DND-41 (cell line): ENCODE measurements at regions not wholly inside any gene's neighbourhood (a gene's known extent, or its start where the extent isn't known, plus 50 kb on each side); places are given as distances from the start of the nearest gene placed in this dataset.

Experiments used
- ATAC-seq: fragments of 200-7000 bp; cut with Tn5 transposase; 3 replicates; pipeline ENCODE4 v1.9.1; 2021; ENCODE audit warnings: low read depth; ENCODE audit not compliant: insufficient read depth
- DNase-seq: peaks from one replicate; pipeline ENCODE4 v3.0.0-alpha.2; 2020
- H2AFZ ChIP-seq: 2 replicates; pipeline ENCODE4 v1.6.0; 2012; ENCODE audit warnings: low read depth, low read length
- H3K27ac ChIP-seq: 2 replicates; pipeline ENCODE4 v1.5.1; 2012; ENCODE audit warnings: low read length, inconsistent platforms
- H3K27me3 ChIP-seq: fragments of 200-600 bp; sonication (generic); 2 replicates; pipeline ENCODE4 v1.6.0; 2012; ENCODE audit warnings: low read length, mild to moderate bottlenecking, inconsistent platforms; ENCODE audit not compliant: insufficient read depth, poor library complexity
- H3K36me3 ChIP-seq: 2 replicates; pipeline ENCODE4 v1.5.1; 2012; ENCODE audit warnings: low read length, inconsistent platforms; ENCODE audit not compliant: insufficient read depth
- H3K4me1 ChIP-seq: 2 replicates; pipeline ENCODE4 v1.5.1; 2012; ENCODE audit warnings: mild to moderate bottlenecking, low read length; ENCODE audit not compliant: insufficient read depth
- H3K4me2 ChIP-seq: 2 replicates; pipeline ENCODE4 v1.6.0; 2012; ENCODE audit warnings: mild to moderate bottlenecking, moderate library complexity, low read length, inconsistent platforms; ENCODE audit not compliant: insufficient read depth
- H3K4me3 ChIP-seq, 2 experiments: fragments of 200-600 bp in 1 of 2; shearing (Covaris generic) in 1 of 2; 2 replicates each; pipeline ENCODE4 v1.5.1; 2012 to 2016; ENCODE audit warnings: inconsistent platforms in 2 of 2, low read length in 2 of 2, mild to moderate bottlenecking in 2 of 2, low read depth in 1 of 2, moderate library complexity in 1 of 2
- H3K79me2 ChIP-seq: 2 replicates; pipeline ENCODE4 v1.6.0; 2012; ENCODE audit warnings: low read length, inconsistent platforms; ENCODE audit not compliant: insufficient read depth
- H3K9ac ChIP-seq: 2 replicates; pipeline ENCODE4 v1.6.0; 2012; ENCODE audit warnings: low read depth, mild to moderate bottlenecking, inconsistent platforms, low read length, moderate library complexity
- H3K9me3 ChIP-seq: 2 replicates; pipeline ENCODE4 v1.5.1; 2012; ENCODE audit warnings: low read length, moderate library complexity, mild to moderate bottlenecking, inconsistent platforms; ENCODE audit not compliant: insufficient read depth, severe bottlenecking
- H4K20me1 ChIP-seq: 2 replicates; pipeline ENCODE4 v1.6.0; 2012; ENCODE audit warnings: low read length; ENCODE audit not compliant: insufficient read depth
- CTCF ChIP-seq: IDR thresholded peaks from 2 replicates; pipeline ENCODE4 v1.5.1; 2012; ENCODE audit warnings: borderline replicate concordance, low read length, moderate library complexity, mild to moderate bottlenecking; ENCODE audit not compliant: poor library complexity, severe bottlenecking; ENCODE audit errors: extremely low read depth
- EZH2 ChIP-seq: IDR thresholded peaks from 3 replicates; pipeline ENCODE4 v1.6.1; 2012; ENCODE audit warnings: borderline replicate concordance, low read depth, mild to moderate bottlenecking, moderate library complexity, low read length, inconsistent platforms; ENCODE audit not compliant: severe bottlenecking

DNA sequence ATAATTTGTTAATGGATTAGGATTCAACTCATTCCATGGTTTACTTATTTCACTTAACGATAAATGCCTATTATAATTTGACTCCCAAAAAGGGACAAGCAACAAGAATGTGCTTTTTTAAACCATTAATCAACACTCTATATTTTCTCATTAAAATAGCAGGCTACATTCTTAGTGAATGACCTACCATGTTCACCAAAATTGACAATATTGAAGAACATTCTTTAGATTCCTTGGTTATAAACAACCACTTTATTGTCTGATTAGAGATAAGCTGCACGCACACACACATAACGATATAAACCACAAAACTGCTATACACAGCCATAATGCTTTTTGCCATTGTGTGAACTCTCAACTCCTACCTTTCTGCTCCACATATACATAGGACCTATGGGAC lies 75.4 kb upstream of the LRRC7 start:
- Histone ChIP-seq H3K79me2 (no peaks in the 10 kb centered on the region), H3K36me3 (no peaks in the 10 kb centered on the region), H3K4me1 (no peaks in the 10 kb centered on the region), H2AFZ (no peak overlapping the region), H3K27me3 (no peaks in the 10 kb centered on the region), H3K4me3 (no peak overlapping the region), H4K20me1 (no peaks in the 10 kb centered on the region), H3K9me3 (no peaks in the 10 kb centered on the region), H3K9ac (no peak overlapping the region), H3K27ac (no peak overlapping the region), H3K4me2 (no peak overlapping the region)
- no peak for ATAC-seq
- TF ChIP-seq CTCF (no peak), EZH2 (no peak)
- DNase-seq: no peak

DNA sequence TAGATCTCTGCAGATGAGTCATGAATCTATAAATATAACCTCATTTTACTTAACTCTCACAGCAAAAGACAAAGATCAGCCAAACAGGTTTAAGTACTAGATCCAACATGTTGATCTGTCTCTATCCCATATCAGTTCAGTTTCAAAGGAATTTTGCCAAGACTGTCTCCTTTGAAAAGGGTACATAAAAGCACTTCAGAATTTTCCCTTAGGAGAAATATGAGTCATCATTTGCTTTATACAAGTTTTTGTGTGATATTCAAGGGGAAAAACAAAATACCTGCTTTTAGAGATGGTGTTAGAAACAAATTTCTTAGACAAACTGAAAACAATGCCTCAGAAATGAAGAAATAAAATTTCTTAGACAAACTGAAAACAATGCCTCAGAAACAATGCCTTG lies 73.5 kb upstream of the LRRC7 start:
- ATAC-seq (no peak), DNase-seq (no peak)
- H4K20me1 ChIP-seq: no peaks in the 10 kb centered on the region

GRCh38 chr1:69497441-69498221 lies 70.1 kb upstream of the LRRC7 start:
- Histone ChIP-seq H2AFZ (no peak overlapping the region), H3K79me2 (no peaks in the 10 kb centered on the region), H3K27me3 (no peaks in the 10 kb centered on the region), H3K36me3 (no peaks in the 10 kb centered on the region), H3K9ac (no peak overlapping the region), H3K27ac (no peak overlapping the region), H3K9me3 (no peaks in the 10 kb centered on the region), H3K4me2 (no peak overlapping the region), H3K4me3 (no peak overlapping the region), H4K20me1 (no peaks in the 10 kb centered on the region), H3K4me1 (no peaks in the 10 kb centered on the region)
- DNase-seq (no peak), ATAC-seq (no peak)
- TF ChIP-seq EZH2: no peak
- TF ChIP-seq CTCF: no peak

More for the DNA sequence above, 73.5 kb upstream of the LRRC7 start:
- Histone ChIP-seq H2AFZ (no peak overlapping the region), H3K27ac (no peak overlapping the region), H3K36me3 (no peaks in the 10 kb centered on the region), H3K4me2 (no peak overlapping the region), H3K9me3 (no peaks in the 10 kb centered on the region), H3K27me3 (no peaks in the 10 kb centered on the region), H3K9ac (no peak overlapping the region), H3K4me3 (no peak overlapping the region), H3K4me1 (no peaks in the 10 kb centered on the region), H3K79me2 (no peaks in the 10 kb centered on the region)
- TF ChIP-seq CTCF (no peak), EZH2 (no peak)

- no peak overlapping the region for H2AFZ ChIP-seq
- no peaks in the 10 kb centered on the region for H3K36me3 ChIP-seq
- no peak overlapping the region for H3K9ac ChIP-seq
- no peaks in the 10 kb centered on the region for H4K20me1 ChIP-seq
- TF ChIP-seq EZH2 (no peak), CTCF (no peak)
- H3K9me3 ChIP-seq: no peaks in the 10 kb centered on the region
- no peak overlapping the region for H3K27ac ChIP-seq
- ATAC-seq (no peak), DNase-seq (no peak)
- no peaks in the 10 kb centered on the region for H3K4me1 ChIP-seq
- H3K4me3 ChIP-seq: no peak overlapping the region
- no peak overlapping the region for H3K4me2 ChIP-seq
- H3K79me2 ChIP-seq: no peaks in the 10 kb centered on the region
- no peaks in the 10 kb centered on the region for H3K27me3 ChIP-seq
Observed at GRCh38 chr1:69498711-69499110, 69.0 kb upstream of the LRRC7 start.
